IPS-NIHi11 (cell line): ENCODE measurements at regions not wholly inside any gene's neighbourhood (a gene's known extent, or its start where the extent isn't known, plus 50 kb on each side); places are given as distances from the start of the nearest gene placed in this dataset.

Experiments used
- DNase-seq: peaks from one replicate; pipeline ENCODE4 v3.0.0; 2012; ENCODE audit warnings: mixed read lengths, low spot score

DNA sequence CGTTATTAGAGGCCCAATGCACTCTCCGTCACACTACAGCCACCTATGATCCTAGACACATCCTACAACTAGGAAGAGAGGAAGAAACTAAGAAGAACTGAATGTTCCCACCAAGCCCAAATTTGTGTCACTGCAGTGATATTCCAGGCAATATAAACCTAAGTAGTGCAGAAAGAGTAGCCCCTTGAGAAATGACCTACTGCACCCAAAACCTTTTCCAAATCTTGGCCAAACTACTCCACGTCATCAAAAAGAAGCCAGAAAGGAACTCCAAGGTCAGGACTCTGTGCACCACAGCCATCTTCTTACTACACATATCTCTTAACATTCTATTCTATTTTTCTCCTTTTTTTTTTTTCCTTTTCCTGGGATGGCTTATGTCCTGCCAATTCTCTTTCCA, 60.2 kb downstream of the ADAMTS1 start:
- DNase-seq, result no peak

DNA sequence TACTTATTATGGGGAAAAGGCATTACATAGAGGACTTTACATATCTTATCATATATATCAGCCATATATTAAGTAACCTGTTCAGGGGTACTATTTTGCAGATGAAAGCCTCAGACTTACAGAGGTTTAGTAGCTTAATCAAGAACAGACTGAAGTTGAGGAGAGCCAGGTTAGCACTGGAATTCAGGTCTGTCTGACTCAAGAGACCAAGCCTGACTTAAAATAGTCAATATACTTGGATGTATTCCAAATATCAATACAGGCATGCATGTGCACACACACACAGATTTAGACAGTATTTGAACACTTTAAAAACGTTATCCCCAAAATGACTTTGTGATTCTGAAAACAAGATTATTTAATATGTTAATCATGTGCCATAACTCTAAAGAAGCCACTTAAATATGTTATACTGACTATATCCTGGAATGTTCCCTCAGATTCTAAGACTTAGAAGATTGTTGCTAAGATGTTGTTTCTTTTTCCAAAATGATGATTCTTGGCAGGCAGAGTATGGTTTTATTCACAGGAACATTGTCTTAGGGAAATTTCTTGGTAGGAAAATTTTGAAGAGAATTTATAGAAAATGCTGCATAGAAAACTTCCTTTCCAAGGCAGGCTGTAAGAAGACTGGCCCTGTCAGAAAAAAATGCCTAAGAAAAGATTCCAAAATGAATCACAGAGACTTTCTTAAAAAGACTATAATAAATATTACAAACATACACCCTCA, 61.6 kb downstream of the ADAMTS1 start:
- DNase-seq, result no peak

DNA sequence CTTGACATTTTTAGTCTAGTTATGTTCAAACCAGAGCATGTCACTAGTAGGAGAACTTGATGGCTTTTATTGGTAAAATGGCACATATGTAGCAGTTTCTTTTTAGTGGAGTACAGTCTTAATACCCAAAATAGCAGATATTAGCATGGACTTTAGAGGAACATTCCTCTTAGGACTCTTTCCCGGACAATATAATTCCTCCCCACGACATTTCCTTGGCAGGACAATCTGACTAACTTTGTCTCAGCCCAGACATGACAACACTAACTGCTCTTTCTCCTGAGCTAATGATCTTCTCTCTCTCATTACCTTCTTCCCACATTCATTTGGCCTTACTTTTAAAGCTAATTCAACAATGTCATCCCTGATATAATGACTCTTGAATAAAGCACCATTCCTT, 62.5 kb downstream of the ADAMTS1 start:
- DNase-seq, result no peak

DNA sequence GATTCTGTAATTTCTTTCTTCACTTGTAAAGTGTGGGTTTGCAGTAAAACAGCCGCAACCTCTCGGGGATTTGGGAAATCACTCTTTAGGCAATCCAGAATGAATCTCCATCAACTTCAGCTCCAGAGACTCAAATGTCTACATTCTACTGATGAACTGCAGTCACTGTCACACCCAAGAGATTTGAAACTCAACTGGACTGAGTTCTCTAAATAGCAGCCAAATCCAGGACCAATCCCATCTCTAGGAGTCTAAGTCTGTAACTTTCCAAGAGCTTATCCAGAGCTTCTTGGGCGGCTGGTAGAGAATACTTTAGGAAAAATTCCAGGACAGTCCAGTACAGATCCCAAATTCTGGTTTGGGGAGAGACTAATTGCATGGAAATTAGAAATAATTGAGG, 62.9 kb downstream of the ADAMTS1 start:
- no peak for DNase-seq

DNA sequence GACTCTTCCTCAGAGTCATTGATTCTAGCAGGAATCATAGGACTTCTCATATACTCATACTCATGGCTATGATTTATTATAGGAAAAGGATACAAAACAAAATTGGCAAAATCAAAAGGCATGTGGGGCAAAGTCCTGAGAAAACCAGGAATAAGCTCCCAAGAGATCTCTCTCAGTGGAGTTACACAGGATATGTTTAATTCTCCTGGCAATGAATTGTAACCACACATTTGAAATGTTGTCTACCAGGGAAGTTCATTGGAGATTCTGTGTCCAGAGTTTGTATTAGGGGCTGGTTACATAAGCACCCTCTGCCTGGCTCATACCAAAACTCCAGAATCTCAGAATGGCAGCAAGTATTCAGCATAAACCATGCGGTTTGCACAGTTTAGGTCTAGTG, 63.9 kb downstream of the ADAMTS1 start:
- no peak for DNase-seq

DNA sequence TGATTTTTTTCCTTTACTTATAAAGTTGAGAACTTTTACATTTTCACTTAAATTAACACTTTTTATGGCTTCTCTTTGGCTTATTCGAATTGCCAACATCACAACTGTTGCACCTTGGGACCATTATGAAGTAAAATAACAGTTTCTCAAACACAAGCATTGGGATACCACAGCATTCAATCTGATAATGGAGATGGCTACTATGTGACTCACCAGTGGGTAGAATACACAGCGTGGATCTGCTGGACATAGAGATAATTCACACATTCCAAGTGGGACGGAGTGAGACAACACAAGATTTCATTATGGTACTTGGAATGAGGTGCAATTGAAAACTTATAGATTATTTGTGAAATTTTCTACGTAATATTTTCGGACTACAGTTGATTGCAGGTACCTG, 68.0 kb downstream of the ADAMTS1 start:
- no peak for DNase-seq

DNA sequence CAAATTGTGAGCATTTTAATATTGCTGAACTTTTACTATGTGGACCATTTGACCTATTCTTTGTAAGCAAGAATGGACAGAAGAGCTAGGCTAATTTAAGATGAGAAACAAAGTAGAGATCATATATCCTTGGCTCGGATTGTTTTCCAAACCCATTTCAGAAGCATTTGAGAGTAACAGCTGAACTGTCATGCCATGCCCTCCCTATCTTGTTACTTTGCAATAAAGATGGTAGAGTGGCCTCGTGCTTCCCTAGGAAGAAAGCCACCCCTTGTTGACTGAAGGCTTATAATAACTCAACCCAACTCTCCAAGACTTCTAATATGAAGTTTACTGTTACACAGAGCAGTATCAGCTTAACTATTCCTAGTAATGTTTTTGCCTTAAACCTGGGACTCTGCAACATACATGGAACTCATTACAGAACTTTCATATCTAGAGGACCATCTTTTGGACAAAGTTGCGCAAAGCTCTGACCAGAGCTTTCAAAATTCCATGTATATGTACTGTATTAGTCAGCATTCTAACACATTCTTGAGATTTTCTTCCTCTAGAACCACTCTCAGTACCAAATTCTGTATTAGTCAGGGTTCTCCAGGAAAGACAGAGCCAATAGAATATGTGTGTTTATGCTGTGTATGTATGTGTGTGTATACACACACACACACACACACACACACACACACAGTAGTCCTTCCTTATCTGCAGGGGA, 68.7 kb downstream of the ADAMTS1 start:
- DNase-seq, result no peak

DNA sequence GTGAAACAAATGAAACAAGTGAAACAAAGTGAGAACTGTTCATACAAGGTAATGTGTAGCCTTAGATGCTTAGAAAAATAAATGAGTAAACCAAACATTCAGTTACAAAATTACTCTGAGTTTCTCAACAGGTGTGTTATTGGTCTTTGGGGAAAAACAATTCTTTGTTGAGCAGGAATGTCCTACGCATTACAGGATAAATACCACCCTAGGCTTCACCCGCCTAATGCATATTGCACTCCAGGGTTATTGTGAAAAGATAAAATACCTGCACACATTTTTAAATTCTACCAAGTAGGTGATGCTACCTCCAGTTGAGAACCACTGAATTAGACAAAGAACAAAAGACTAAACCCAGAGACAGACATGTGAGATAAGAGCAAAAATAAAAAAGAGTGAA, 72.2 kb downstream of the ADAMTS1 start:
- DNase-seq, result no peak

DNA sequence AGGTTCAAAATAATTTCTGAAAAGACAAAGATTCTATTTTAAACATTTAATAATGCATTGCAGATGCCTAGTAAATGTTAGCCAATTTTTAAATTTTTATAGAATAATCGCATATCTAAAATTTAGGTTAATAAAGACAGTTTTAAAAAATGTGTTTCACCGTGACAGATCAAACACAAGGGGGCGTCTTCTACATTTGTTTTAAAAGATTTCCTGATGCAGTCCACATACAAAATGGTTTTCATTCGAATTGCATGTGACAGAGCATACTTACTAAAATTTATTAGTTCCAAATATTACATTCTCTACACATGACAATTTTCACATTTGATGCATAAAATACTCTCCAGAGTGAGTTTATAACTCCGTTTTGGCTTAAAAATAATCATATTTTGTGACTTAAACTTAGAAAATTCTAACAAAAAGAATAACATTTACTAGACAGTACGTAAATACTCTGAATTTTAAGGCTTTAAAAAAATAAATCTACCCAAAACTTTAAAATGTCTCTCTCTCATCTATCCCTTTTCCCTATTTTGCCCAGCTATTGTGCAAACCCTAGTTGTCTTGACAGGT, 75.5 kb downstream of the ADAMTS1 start:
- peak; percentile 17 for DNase-seq

DNA sequence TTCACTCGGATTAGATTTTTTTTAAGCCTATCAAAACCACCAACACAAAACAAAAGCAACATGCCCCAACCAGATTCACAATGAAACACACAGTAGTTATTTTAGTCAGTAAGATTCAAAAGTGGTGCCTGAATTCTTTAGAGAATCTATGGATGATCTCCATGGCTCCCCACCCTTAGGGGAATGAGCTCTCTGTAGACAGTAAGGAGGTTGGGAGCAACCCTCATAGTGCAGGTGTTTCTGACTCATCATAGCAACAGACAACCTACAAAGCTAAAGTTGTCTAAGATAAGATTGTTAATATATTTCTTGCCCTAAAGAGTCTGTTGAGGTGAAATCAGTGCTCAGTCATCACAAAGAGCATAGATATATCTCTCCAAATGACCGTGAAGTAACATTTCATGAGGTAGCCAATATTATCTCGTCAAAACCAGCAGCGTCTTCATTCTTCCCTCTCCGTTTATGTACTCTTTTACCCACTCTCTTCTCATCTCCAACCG, 78.3 kb downstream of the ADAMTS1 start:
- DNase-seq, result no peak

DNA sequence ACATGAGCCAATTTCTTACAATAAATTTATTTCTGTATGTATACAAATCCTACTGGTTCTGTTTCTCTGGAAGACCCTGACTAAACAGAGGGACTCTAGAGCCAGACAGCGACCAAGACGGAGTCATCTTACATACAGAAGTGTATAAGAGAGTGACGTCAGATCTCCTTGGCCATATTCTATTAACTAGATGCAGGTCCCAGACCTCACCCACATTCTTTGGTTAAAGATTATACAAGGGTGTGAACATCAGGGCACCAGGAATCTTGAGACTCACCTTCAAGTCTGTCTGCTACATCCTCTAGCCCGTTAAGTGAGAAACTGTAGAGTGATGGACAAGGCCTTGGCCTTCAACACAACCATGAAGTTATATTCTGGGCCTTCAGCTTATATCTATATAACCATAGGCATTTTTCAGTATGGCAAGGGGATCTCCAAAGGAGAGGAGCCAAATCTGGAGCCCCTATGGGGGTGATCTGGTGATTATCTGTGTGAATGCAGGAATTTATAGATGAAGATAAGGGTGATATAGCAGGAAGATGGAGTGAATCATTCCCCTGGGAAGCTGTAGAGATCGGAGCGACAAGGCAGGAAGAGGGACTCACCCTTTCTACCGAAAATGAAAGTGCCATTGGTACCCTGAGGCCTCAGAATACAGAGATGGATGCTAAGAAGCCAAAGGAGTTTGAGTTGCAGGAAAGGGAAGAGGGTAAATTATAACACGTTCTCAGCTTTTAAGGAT, 83.9 kb downstream of the ADAMTS1 start:
- DNase-seq, result no peak

DNA sequence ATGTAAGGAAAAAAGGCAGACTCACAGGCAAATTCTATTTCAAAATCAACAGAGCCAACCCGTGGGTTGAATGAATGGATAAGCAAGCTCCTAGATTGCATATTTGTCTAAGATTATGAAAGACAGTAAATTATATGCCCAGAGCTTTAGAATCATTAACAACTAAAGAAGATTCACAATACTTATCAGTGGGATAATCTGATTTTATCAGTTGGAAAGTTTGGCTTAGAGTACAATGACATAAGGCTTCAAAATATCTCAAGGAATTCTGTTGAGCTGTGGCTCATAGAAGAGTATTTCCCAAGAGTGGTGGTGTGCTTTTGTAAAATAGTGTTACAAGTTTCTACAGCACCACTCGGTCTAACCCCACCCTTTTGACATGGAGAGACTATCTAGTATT, 85.5 kb downstream of the ADAMTS1 start:
- DNase-seq, result no peak

DNA sequence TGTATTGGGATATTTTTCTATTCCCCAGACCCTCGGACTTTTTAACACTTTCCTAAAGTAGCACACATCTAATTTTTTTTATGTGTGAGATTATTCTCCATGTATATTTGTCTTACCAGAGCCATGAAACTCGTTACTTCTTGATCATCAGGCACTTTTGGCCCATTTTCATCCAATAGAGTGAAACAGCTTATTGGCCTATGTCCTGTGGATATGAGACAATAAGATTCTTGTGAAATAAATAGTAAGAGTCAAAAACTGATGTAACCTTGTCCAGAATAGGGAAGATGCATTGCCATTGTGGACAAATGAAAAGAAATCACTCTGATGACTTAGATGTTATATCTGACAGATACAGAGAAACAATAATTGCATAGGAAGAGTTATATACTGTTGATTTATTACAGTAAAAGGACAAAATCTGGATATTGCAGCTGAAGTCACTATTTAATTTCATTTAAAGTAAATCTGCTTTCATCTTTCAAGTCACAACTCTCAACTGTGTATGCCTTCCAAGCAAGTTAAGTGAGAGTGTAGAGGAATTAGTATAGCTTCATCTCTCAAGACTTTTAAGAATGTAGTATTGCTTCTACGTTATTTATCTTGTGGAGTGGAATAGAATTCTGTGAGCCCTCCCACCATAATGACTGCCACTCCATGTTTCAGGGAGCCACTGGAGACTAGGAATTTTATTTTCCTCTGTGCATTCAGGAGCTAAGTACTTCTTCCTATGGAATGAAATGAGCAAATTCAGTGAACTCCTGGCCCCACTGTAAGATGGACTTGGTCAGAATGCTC, 86.9 kb downstream of the ADAMTS1 start:
- no peak for DNase-seq

DNA sequence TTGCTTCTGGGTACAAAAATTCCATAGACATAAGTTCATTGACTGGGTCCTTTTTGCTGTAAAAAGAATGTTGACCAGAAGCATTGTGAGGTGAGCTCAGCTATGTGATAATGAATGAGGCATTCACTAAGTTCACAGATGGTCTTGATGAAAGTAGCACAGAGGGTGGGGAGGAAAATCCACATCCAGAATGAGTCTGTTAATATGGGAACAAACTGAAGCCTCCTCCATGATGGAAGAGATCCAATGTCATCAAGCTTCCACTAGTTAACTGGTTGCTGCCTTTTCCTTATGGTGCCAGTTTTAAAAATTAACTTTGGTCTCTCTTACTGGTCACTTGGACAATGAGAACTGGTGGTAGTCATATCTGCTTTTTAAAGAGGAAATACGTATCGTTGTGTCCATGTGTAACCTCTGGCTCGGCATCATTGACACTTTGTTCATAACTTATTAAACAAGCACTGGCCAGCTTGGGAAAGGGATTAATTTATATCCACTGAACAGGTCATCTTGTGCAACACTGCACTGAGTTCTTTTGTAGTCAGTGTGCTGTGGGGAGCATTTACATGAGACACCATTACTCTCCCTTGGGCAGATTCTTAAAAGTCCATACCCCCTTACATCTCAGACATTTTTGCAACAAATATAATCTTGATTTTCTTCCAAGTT, 88.6 kb downstream of the ADAMTS1 start:
- no peak for DNase-seq

DNA sequence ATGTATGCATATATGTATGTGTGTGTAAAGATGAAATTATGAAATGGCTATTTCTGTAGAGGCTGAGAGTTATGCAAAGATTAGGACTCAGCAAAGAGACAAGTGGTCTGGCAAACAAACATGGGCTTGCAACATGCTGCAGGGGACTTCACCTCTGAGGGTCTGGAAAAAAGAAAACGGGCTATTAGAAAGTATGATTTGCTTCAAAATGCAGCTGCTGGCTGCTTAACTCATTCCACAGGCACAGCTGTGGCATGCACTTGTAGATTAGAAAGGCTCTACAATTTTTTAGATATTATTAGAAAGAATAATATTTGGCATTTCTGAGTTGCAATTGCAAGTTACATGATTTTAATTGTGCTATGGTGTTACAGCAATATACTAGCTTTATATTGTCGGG, 90.4 kb downstream of the ADAMTS1 start:
- DNase-seq, result no peak

DNA sequence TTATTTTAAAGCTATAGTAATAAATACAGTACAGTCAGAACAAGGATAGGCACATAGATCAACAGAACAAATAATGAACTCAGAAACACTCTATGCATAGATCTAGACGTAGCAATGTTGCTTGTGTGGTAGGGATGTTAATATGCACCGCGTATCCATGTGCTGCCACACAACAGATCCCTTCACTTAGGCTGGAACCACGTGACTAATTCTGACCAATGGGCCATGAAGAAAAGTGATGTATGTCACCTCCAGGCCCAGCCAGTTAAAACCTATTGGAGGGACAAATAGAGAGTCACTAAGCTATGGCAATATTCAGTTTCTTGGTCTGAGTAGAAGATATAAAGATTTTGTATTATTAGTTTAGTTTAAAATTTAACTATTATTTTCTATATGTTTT, 91.4 kb downstream of the ADAMTS1 start:
- no peak for DNase-seq

DNA sequence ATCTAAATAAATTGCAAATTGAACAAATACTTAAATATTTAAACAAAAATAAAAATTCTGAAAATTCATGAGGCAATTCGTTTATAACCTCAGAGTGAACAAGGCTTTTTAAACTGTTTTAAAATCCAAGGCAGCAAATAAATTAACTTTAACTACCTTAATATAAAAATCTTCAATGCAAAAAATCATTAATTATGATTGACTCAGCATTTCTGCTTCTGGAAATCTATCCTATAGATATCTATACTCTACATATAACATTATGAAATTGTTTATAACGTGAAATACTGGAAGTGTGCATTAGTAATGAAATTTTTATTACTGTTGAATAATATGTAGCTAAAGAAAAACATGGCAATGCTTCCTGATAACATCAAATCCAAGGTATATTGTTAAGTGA, 92.4 kb downstream of the ADAMTS1 start:
- no peak for DNase-seq

DNA sequence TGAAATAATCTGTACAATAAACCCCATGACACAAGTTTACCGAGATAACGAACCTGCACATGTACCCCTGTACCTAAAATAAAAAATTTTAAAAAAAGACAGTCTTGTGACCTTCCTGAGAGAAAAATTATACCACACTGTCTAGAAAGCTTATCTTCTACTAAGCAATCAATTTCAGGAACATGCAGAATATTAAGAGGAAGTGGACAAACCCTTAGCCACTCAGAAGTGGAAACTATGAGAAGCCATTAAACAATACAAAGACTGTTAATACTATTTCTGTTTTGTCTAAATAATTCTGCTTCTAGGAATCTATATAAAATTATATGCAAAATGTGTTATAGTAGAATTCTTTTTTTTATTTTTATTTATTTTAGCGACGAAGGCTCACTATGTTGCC, 93.9 kb downstream of the ADAMTS1 start:
- no peak for DNase-seq

DNA sequence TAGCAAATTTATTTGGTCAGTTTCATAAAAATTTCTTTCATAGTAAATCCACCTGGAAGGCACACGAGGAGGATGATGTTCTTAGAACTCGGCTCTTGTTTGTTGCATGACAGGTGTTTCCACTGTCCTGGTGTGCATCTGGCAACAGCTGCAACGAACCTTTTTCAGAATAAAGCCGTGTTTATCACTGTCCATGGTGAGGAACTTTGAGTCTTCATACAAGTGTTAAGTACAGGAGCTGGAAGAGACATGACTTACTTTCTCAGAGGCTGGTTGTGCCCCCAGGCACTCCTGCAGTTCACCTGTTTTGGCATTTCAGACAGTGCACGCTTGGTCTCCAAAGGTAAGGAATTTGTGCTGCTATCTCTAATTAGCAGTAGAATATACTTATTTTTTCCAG, 97.1 kb downstream of the ADAMTS1 start:
- DNase-seq, result no peak

DNA sequence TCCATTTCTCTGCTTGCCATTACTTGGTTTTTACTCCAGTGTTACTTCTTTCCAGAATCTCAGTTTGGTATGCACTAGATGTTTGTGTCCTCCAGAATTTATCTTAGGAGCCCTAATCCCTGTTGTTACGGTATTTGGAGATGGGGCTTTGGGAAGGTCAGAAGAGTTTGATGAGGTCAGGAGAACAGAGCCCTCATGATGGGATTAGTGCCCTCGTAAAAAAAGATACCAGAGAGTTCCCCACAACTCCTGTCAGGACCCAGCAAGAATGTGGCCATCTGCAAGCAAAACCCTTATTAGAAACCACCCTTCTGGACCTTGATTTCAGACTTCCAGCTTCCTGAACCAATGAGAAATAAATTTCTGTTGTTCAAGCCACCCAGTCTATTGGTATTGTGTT, 98.0 kb downstream of the ADAMTS1 start:
- DNase-seq, result no peak

DNA sequence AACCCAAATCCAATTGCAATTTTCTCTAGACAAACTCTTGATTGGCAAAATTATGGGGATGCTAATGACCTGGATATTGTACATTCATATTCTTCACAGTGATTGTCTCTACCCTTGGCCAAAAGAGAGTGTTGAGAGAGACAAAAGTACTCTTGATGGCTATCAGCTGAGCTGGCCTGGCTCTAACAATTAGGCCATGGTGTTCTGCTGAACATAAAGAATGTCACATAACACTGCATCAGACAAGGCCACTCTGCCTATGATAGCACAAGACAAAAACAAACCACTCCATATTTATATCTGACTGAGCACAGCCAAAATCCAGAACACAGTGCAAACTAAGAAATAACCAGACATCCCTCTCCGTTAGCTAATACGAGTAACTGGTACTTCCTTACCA, 101.7 kb downstream of the ADAMTS1 start:
- no peak for DNase-seq
